Right lobe of liver (tissue), 4 donors: ENCODE measurements at regions not wholly inside any gene's neighbourhood (a gene's known extent, or its start where the extent isn't known, plus 50 kb on each side); places are given as distances from the start of the nearest gene placed in this dataset.

ENCODE experiments used
- POLR2A ChIP-seq: fragments of 450-650 bp; IDR thresholded peaks from one replicate; pipeline ENCODE4 v1.6.1; 2017; ENCODE audit warnings: antibody characterized with exemption, mild to moderate bottlenecking
- TF ChIP-seq, protein P1 (sequence below), 4 donors: fragments of 200-600 bp in 3 of 4; fragments of 450-650 bp in 1 of 4; IDR thresholded peaks; one replicate each; pipeline versions ENCODE4 v1.5.1 to v1.8.0; 2016 to 2022; ENCODE audit warnings: antibody characterized with exemption in 4 of 4, mild to moderate bottlenecking in 2 of 4
- donor health status: DM: no; HTN: no; CAD: no.
- donor health status: DM: no; HTN: no; CAD: no.
- donor health status: DM: no; HTN: yes; CAD: no.

GRCh38 chr20:51258582-51259165 lies 235.8 kb upstream of the KCNG1 start:
- TF ChIP-seq, protein P1, sequence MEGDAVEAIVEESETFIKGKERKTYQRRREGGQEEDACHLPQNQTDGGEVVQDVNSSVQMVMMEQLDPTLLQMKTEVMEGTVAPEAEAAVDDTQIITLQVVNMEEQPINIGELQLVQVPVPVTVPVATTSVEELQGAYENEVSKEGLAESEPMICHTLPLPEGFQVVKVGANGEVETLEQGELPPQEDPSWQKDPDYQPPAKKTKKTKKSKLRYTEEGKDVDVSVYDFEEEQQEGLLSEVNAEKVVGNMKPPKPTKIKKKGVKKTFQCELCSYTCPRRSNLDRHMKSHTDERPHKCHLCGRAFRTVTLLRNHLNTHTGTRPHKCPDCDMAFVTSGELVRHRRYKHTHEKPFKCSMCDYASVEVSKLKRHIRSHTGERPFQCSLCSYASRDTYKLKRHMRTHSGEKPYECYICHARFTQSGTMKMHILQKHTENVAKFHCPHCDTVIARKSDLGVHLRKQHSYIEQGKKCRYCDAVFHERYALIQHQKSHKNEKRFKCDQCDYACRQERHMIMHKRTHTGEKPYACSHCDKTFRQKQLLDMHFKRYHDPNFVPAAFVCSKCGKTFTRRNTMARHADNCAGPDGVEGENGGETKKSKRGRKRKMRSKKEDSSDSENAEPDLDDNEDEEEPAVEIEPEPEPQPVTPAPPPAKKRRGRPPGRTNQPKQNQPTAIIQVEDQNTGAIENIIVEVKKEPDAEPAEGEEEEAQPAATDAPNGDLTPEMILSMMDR (IDR thresholded peaks at IDR 0.05) = no peak
- no peak for TF ChIP-seq POLR2A
